H9 (cell line): ENCODE measurements at regions not wholly inside any gene's neighbourhood (a gene's known extent, or its start where the extent isn't known, plus 50 kb on each side); places are given as distances from the start of the nearest gene placed in this dataset.

ENCODE experiments used
- DNase-seq: peaks from one replicate; pipeline ENCODE4 v3.0.0-alpha.2; 2017
- H2AFZ ChIP-seq: one replicate; pipeline ENCODE4 v1.6.1; 2013; ENCODE audit warnings: mild to moderate bottlenecking, low read length, control low read depth, moderate library complexity
- H2AK5ac ChIP-seq: 2 replicates; pipeline ENCODE4 v1.6.1; 2013; ENCODE audit warnings: low read length, control low read depth, mixed read lengths; ENCODE audit not compliant: insufficient read length
- H2BK120ac ChIP-seq: one replicate; pipeline ENCODE4 v1.6.1; 2013; ENCODE audit warnings: low read depth, mild to moderate bottlenecking, low read length, control low read depth, inconsistent platforms; ENCODE audit not compliant: poor library complexity, severe bottlenecking
- H2BK12ac ChIP-seq: 2 replicates; pipeline ENCODE4 v1.6.1; 2013; ENCODE audit warnings: low read length, control low read depth, mixed read lengths, low read depth; ENCODE audit not compliant: insufficient read length
- H2BK15ac ChIP-seq: 2 replicates; pipeline ENCODE4 v1.6.1; 2013; ENCODE audit warnings: low read depth, low read length, control low read depth
- H2BK20ac ChIP-seq: one replicate; pipeline ENCODE4 v1.6.1; 2013; ENCODE audit warnings: low read depth, mild to moderate bottlenecking, low read length, control low read depth, inconsistent platforms; ENCODE audit not compliant: poor library complexity, severe bottlenecking
- H2BK5ac ChIP-seq: 2 replicates; pipeline ENCODE4 v1.6.1; 2013; ENCODE audit warnings: low read length, control low read depth, mixed read lengths; ENCODE audit not compliant: insufficient read length
- H3K14ac ChIP-seq: 2 replicates; pipeline ENCODE4 v1.6.1; 2013; ENCODE audit warnings: low read length, control low read depth; ENCODE audit not compliant: insufficient read depth
- H3K18ac ChIP-seq: 2 replicates; pipeline ENCODE4 v1.6.1; 2013; ENCODE audit warnings: low read depth, mild to moderate bottlenecking, mixed read lengths, low read length, control low read depth; ENCODE audit not compliant: insufficient read length
- H3K23ac ChIP-seq: 2 replicates; pipeline ENCODE4 v1.6.1; 2013; ENCODE audit warnings: low read length, control low read depth, mixed read lengths, low read depth; ENCODE audit not compliant: insufficient read length
- H3K23me2 ChIP-seq: 2 replicates; pipeline ENCODE4 v1.6.1; 2013; ENCODE audit warnings: low read depth, mild to moderate bottlenecking, mixed read lengths, low read length, control low read depth; ENCODE audit not compliant: insufficient read length, poor library complexity, severe bottlenecking
- H3K27ac ChIP-seq: 2 replicates; pipeline ENCODE4 v1.5.1; 2013; ENCODE audit warnings: low read length, control low read depth, mixed read lengths, low read depth; ENCODE audit not compliant: insufficient read length
- H3K27me3 ChIP-seq: 2 replicates; pipeline ENCODE4 v1.6.1; 2013; ENCODE audit warnings: low read length, control low read depth, inconsistent platforms; ENCODE audit not compliant: insufficient read depth
- H3K4ac ChIP-seq: 2 replicates; pipeline ENCODE4 v1.6.1; 2013; ENCODE audit warnings: low read depth, mild to moderate bottlenecking, control low read depth, inconsistent platforms, low read length, moderate library complexity
- H3K4me1 ChIP-seq: 2 replicates; pipeline ENCODE4 v1.6.1; 2013; ENCODE audit warnings: low read length, control low read depth, inconsistent platforms; ENCODE audit not compliant: insufficient read depth
- H3K4me2 ChIP-seq: 2 replicates; pipeline ENCODE4 v1.6.1; 2013; ENCODE audit warnings: low read length, control low read depth, mixed read lengths; ENCODE audit not compliant: insufficient read length, insufficient read depth
- H3K56ac ChIP-seq: 2 replicates; pipeline ENCODE4 v1.6.1; 2013; ENCODE audit warnings: low read depth, mild to moderate bottlenecking, mixed read lengths, low read length, control low read depth; ENCODE audit not compliant: insufficient read length
- H3K79me1 ChIP-seq: 2 replicates; pipeline ENCODE4 v1.6.1; 2013; ENCODE audit warnings: low read depth, mild to moderate bottlenecking, moderate library complexity, low read length, control low read depth, inconsistent platforms; ENCODE audit not compliant: insufficient read depth, poor library complexity, severe bottlenecking
- H3K79me2 ChIP-seq: 2 replicates; pipeline ENCODE4 v1.6.1; 2013; ENCODE audit warnings: low read length, control low read depth, inconsistent platforms; ENCODE audit not compliant: insufficient read depth
- H3K9ac ChIP-seq: 2 replicates; pipeline ENCODE4 v1.6.1; 2013; ENCODE audit warnings: low read length, control low read depth, mixed read lengths; ENCODE audit not compliant: insufficient read length; ENCODE audit errors: extremely low read depth
- H3K9me3 ChIP-seq: one replicate; pipeline ENCODE4 v1.6.1; 2013; ENCODE audit warnings: low read depth, low read length, inconsistent platforms; ENCODE audit not compliant: control insufficient read depth
- H3T11ph ChIP-seq: one replicate; pipeline ENCODE4 v1.6.1; 2013; ENCODE audit warnings: mild to moderate bottlenecking, low read length, control low read depth, inconsistent platforms
- H4K20me1 ChIP-seq: one replicate; pipeline ENCODE4 v1.6.1; 2013; ENCODE audit not compliant: control insufficient read depth, insufficient read length, insufficient read depth
- H4K5ac ChIP-seq: 2 replicates; pipeline ENCODE4 v1.6.1; 2013; ENCODE audit warnings: low read depth, mild to moderate bottlenecking, mixed read lengths, low read length, control low read depth; ENCODE audit not compliant: insufficient read length
- H4K8ac ChIP-seq: replicated peaks from 2 replicates; pipeline ENCODE4 v1.6.1; 2013; ENCODE audit warnings: low read length, control low read depth, mixed read lengths, low read depth; ENCODE audit not compliant: insufficient read length
- H4K91ac ChIP-seq: 2 replicates; pipeline ENCODE4 v1.6.1; 2013; ENCODE audit warnings: low read depth, mild to moderate bottlenecking, moderate library complexity, mixed read lengths, low read length, control low read depth; ENCODE audit not compliant: insufficient read length
- H3K27ac Mint-ChIP-seq, 3 experiments: 2 replicates in 2 of 3; 3 replicates in 1 of 3; pipeline ENCODE4 v1.8.0; 2020 to 2021; ENCODE audit warnings: mixed read lengths in 3 of 3, mild to moderate bottlenecking in 1 of 3, moderate library complexity in 1 of 3
- H3K27me3 Mint-ChIP-seq: 2 replicates; pipeline ENCODE4 v1.8.0; 2021; ENCODE audit warnings: low read depth, mild to moderate bottlenecking, moderate library complexity, mixed read lengths
- H3K36me3 Mint-ChIP-seq, 3 experiments: 2 replicates in 2 of 3; 3 replicates in 1 of 3; pipeline ENCODE4 v1.8.0; 2020 to 2021; ENCODE audit warnings: low read depth in 3 of 3, mixed read lengths in 3 of 3; ENCODE audit not compliant: insufficient read depth in 1 of 3
- H3K4me1 Mint-ChIP-seq, 2 experiments: 2 replicates each; pipeline ENCODE4 v1.8.0; 2020; ENCODE audit warnings: mixed read lengths in 2 of 2
- H3K4me3 Mint-ChIP-seq, 2 experiments: 2 replicates in 1 of 2; 3 replicates in 1 of 2; pipeline ENCODE4 v1.8.0; 2020 to 2021; ENCODE audit warnings: mild to moderate bottlenecking in 2 of 2, mixed read lengths in 2 of 2, moderate library complexity in 1 of 2
- H3K9me3 Mint-ChIP-seq, 2 experiments: 2 replicates in 1 of 2; 3 replicates in 1 of 2; pipeline ENCODE4 v1.8.0; 2020; ENCODE audit warnings: mild to moderate bottlenecking in 2 of 2, mixed read lengths in 2 of 2, moderate library complexity in 1 of 2
- CTCF ChIP-seq: fragments of 200-600 bp; sonication (generic); conservative IDR thresholded peaks from 3 replicates; pipeline ENCODE4 v1.8.0; 2021; ENCODE audit warnings: antibody characterized with exemption, mild to moderate bottlenecking
- WGBS: extraction: QIAGEN DNeasy Blood & Tissue Kit; methylation state at CpG from one replicate; pipeline ENCODE4 v1.1.7; 2013; ENCODE audit warnings: missing lambda C conversion rate, low lambda C conversion rate, mixed read lengths; ENCODE audit not compliant: insufficient read length; ENCODE audit errors: extremely low coverage; 5-methylcytosine and 5-hydroxymethylcytosine counted together

GRCh38 chr1:239635276-239635675 is 248.9 kb downstream of the CHRM3 start:
- peak overlapping the region in 2 of 3 experiments; percentile 12; a peak in 2 of 7 replicates for H3K27ac Mint-ChIP-seq
- H3K9me3 Mint-ChIP-seq: peaks cover 2 to 4% of the 10 kb centered on the region in 2 experiments; a peak in 3 of 5 replicates
- no peak overlapping the region for H2BK20ac ChIP-seq
- H3K79me2 ChIP-seq: no peaks in the 10 kb centered on the region
- no peaks in the 10 kb centered on the region; the same call in 1 of the 2 replicates for H3K4me1 ChIP-seq
- no peak overlapping the region for H3K9ac ChIP-seq
- no peak overlapping the region for H3K23ac ChIP-seq
- H4K8ac ChIP-seq: no peak overlapping the region
- no peak overlapping the region for H2AFZ ChIP-seq
- H3K23me2 ChIP-seq: no peaks in the 10 kb centered on the region
- H3K27me3 Mint-ChIP-seq: no peaks in the 10 kb centered on the region
- H3K4me1 Mint-ChIP-seq: peaks cover 29 to 33% of the 10 kb centered on the region in 2 experiments
- WGBS: no CpG with 5 or more reads among the region's 2 CpGs
- no peak overlapping the region for H4K91ac ChIP-seq
- no peak for TF ChIP-seq CTCF
- no peak overlapping the region for H2BK120ac ChIP-seq
- no peak overlapping the region for H4K5ac ChIP-seq
- peaks cover 3% of the 10 kb centered on the region for H3K79me1 ChIP-seq
- no peak overlapping the region for H3T11ph ChIP-seq
- no peaks in the 10 kb centered on the region for H4K20me1 ChIP-seq
- no peak overlapping the region for H2BK12ac ChIP-seq
- no peak overlapping the region for H3K27ac ChIP-seq
- no peaks in the 10 kb centered on the region for H3K27me3 ChIP-seq
- H3K4me2 ChIP-seq: no peak overlapping the region
- H3K9me3 ChIP-seq: no peaks in the 10 kb centered on the region
- no peak overlapping the region for H3K18ac ChIP-seq
- H3K4ac ChIP-seq: no peak overlapping the region
- no peak overlapping the region for H3K56ac ChIP-seq
- no peak overlapping the region for H3K14ac ChIP-seq
- no peak overlapping the region for H2BK5ac ChIP-seq
- peaks cover 2 to 15% (median 14%) of the 10 kb centered on the region in 3 experiments; a peak in 6 of 7 replicates for H3K36me3 Mint-ChIP-seq
- no peak for DNase-seq
- H2AK5ac ChIP-seq: no peak overlapping the region
- no peak overlapping the region for H3K4me3 Mint-ChIP-seq
- H2BK15ac ChIP-seq: no peak overlapping the region
